Smooth muscle cell of the brain vasculature (primary cell): ENCODE measurements at regions not wholly inside any gene's neighbourhood (a gene's known extent, or its start where the extent isn't known, plus 50 kb on each side); places are given as distances from the start of the nearest gene placed in this dataset.
"Not testable (repeated sequence)": the region's sequence is repeated elsewhere in the genome, so short reads cannot be mapped to it uniquely, and the experiment has no call there.

Experiments
- DNase-seq: peaks from one replicate; pipeline ENCODE4 v3.0.0-alpha.2; 2012; ENCODE audit warnings: low read depth, low spot score

DNA sequence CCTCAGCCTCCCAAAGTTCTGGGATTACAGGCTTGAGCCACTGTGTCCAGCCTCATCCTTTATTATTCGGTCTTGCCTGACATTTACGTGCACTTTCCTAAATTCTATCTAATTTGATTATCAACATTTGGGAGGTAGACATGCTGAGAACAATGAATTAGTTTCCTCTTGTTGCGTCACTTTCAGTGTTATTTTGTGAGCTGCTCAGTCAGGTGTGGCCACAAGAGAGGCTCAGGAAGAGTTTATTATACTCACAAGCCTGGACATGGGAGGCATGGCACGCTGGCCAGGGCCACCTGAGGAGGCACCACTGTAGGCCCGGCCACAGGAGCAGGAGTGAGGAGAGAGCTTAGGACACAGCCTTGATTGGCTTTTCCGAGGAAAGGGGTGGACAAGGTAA, 59.7 kb upstream of the RBFOX2 start:
- no peak for DNase-seq

DNA sequence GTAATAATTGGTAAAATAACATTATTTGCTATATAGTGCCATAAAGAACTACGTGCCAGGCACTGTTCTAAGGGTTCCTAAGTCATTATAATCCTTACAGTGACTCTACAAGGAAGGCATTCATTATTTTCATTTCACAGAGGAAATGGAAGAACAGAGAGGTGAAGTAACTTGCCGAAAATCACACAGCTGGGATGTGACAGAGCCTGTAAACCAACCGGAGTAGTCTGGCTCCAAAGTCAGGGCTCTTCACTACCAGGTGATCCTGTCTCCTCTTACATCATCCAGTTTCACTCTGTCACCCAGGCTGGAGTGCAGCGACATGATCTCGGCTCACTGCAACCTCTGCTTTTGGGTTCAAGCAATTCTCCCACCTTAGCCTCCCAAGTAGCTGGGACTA, 59.2 kb upstream of the RBFOX2 start:
- DNase-seq, result no peak

DNA sequence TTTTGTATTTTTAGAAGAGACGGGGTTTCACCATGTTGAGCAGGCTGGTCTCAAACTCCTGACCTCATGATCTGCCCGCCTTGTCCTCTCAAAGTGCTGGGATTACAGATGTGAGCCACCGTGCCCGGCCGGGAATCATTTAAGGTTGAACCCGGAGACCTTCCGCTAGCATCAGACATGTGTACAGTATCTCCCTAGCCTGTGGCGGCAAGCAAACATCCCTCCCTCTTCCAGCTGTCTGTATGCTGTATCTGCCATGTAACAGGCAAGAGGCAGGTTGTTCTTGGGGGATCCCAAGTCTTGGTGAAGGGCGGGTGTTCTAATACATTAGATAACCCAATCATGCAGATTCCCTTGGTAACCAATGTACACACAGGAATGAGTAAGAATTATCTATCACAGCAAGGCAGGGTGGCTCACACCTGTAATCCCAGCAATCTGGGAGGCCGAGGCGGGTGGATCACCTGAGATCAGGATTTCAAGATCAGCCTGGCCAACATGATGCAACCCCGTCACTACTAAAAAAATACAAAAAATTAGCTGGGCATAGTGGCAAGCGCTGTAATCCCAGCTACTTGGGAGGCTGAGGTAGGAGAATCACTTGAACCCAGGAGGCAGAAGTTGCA, 58.1 kb upstream of the RBFOX2 start:
- DNase-seq, result no peak

DNA sequence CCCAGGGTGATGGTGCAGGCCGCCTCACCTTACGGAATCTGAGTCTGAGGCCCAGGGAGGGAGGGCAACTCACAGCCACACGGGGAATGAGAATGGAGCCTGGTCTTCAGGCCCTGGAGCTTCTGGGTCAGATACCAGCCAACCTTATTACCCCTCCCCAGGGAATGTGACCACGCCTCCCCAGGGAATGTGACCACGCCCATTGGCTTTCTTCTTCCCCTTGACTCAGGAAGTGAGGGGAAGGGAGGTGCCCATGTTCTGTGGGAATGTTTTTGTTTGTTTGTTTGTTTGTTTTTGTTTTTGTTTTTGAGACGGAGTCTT, 57.5 kb upstream of the RBFOX2 start:
- no peak for DNase-seq

DNA sequence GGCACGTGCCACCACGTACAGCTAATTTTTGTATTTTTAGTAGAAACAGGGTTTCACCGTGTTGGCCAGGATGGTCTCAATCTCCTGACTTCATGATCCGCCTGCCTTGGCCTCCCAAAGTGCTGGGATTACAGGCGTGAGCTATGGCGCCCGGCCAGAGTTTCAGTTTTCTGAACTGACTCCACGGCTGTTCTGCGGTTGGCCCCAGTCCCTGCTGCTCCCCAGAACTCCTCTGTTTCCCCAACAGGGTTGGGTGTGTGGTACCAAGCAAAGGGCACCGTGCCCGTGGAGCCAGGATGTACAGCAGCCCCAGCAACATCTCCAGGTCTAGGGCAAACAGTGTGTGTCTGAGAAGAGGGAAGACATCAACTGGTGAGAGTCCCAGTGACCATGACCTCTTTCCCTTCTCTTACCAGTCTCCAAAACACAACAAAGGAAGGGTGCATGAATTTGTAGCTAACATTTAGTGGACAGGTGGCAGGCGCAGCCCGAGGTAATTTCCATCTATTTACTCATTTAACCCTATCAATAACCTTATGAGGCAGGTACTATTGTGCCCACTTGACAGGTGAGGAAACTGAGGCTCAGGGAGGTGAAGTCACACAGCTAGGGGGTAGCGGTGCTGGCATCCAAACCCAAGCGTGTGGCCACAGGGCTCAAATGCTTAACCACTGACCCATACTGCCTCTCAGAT, 57.0 kb upstream of the RBFOX2 start:
- DNase-seq, result no peak

DNA sequence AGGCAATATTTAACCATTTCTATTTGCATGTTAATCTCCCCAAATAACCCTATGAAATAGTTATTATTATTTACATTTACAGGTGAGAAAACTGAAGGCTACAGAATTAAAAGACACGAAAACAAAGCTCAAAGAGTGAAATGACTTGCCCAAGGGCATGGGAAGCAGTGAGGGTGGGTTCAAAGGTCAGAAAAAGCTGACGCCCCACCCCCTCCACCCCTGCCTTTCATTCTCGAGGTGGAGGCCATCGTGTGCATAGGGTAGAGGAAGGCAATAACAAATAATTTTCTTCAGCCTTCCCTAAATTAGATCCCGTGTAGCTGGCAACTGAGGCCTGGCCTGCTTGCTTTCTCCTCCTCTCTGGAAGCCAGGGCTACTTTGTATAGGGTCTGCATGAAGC, 56.1 kb upstream of the RBFOX2 start:
- DNase-seq, result no peak

DNA sequence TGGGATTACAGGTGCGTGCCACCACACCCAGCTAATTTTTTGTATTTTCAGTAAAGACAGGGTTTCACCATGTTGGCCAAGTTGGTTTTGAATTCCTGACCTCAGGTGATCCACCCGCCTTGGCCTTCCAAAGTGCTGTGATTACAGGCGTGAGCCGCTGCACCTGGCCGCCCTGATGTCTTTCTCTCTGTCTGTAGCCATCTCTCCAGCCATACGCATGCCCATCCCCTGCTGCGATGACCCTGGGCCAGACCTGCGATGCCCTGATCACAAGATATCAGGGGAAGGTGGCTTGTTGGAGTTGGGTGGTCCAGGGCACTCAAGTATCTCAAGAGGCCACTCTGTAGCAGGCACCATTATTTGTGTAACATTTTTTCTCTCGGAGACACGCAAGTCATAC, 54.4 kb upstream of the RBFOX2 start:
- DNase-seq, result no peak

DNA sequence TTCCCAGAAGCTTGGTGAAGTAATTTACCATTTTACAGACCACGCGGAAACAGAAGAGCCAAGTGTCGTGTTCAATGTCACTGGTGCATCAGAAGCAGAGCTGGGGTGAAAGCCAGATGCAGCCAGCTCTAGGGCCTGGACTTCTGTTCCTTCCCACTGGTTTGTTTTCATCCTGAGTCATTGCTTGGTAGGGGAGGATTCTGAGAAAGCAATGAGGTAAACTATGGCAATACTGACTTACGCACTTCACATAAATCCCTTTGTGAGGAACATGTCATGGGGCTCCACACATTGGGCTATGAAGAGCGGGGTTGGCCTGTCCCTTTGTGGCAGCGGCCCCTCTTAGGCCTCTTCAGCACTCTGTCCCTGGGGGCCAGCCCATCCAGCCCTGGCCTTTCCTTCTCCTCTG, 52.4 kb upstream of the RBFOX2 start:
- peak; percentile 77 for DNase-seq

DNA sequence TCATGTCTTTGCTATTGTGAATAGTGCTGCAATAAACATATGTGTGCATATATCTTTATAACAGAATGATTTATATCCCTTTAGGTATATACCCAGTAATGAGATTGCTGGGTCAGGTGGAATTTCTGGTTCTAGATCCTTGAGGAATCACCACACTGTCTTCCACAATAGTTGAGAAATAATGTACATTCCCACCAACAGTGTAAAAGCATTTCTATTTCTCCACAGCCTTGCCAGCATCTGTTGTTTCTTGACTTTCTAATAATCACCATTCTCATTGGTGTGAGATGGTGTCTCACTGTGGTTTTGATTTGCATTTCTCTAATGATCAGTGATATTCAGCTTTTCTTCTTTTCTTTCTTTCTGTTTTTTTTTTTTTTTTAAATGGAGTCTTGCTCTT, 51.7 kb upstream of the RBFOX2 start:
- DNase-seq, result not testable (repeated sequence)

DNA sequence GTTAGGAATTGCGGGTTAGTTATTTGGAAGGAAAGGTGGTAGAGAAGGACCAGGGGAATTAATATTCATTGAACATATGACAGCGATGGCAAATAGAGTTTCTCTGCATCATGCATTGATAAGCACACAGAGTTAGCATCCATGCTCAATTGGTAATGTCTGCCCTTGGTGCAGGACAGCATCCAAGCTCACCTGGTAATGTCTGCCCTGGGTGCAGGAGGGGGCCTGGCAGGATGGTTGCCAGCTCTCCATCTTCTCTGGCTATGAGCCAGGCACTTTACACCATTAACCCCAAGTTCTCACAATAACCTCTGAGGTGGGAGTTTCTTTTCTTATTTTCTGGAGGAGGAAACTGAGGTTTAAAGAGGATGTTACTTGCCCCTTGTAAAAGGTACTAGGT, 50.4 kb upstream of the RBFOX2 start:
- no peak for DNase-seq
